GM23248 (cell line): ENCODE measurements at regions not wholly inside any gene's neighbourhood (a gene's known extent, or its start where the extent isn't known, plus 50 kb on each side); places are given as distances from the start of the nearest gene placed in this dataset.

Experiments used
- EZH2 ChIP-seq: fragments of 200-600 bp; sonication (generic); IDR thresholded peaks from 2 replicates; pipeline ENCODE4 v1.6.1; 2018; ENCODE audit warnings: antibody characterized with exemption, mild to moderate bottlenecking; ENCODE audit not compliant: insufficient read depth, poor library complexity, severe bottlenecking
- EZH2phosphoT487 ChIP-seq: fragments of 200-600 bp; sonication (generic); IDR thresholded peaks from 2 replicates; pipeline ENCODE4 v1.6.1; 2018; ENCODE audit warnings: antibody characterized with exemption, moderate library complexity, mild to moderate bottlenecking, low read depth; ENCODE audit not compliant: insufficient read depth

GRCh38 chr2:239882331-239882732 is 142.8 kb downstream of the NDUFA10 start:
- TF ChIP-seq EZH2 (no peak), EZH2phosphoT487 (no peak)
